Sciatic nerve (tissue), 2 donors: ENCODE measurements at regions not wholly inside any gene's neighbourhood (a gene's known extent, or its start where the extent isn't known, plus 50 kb on each side); places are given as distances from the start of the nearest gene placed in this dataset.
A peak's percentile ranks its signal among the peaks of the same experiment; 100 is the strongest.
"Not testable (repeated sequence)": the region's sequence is repeated elsewhere in the genome, so short reads cannot be mapped to it uniquely, and the experiment has no call there.

Experiments used
- ATAC-seq: fragments of 200-7000 bp; cut with Tn5 transposase; one replicate; pipeline ENCODE4 v1.9.1; 2020; ENCODE audit warnings: mild to moderate bottlenecking, moderate library complexity
- DNase-seq: peaks from one replicate; pipeline ENCODE4 v3.0.0-alpha.2; 2020; ENCODE audit warnings: low spot score
- intact Hi-C: fragments of 100-400 bp; cut with DNase I; formaldehyde crosslinking; loops from one replicate; pipeline ENCODE4 v1.14.2; 2022
- donor health status: DM: no; HTN: no; CAD: no.
- donor health status: DM: no; HTN: no; CAD: no.

DNA sequence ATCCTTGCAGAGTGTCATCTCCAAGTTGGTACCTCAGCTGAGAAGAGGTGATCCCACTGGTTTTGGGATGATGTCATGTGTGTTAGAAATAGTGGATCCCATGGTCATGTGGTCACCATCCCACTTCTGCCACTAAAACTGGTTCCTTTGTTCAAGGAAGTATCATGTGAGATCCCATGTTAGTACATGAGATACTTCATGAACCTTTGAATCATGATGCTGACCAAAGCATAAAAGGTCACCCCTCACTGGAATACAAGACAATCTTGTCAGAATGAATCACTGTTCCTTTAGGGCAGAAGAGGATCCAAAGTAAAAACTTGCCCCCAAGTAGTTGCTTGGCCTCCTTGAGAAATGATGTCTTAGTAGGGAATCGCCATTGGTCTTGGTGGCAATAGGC is 150.9 kb upstream of the MOCS2 start:
- intact Hi-C loops, result no loop called here
- ATAC-seq (no peak), DNase-seq (no peak)

DNA sequence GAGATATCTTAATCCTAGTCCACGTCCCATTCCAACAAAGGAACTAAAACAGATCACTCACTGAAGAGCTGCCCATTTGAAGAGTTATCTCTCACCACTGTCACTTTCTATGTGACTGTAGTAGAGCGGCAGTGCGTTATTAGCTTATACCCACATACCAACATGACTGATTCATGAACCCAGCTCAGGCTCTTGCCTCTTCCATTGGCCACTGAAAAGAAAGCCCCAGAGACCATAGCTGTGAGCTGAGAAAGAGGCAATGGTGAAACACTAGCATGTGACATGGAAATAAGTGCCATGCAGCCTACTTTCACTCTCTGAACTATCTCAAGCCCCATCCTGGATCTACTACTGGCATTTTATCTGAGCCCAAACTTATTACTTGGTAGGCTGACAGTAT is 151.7 kb upstream of the MOCS2 start:
- no peak for DNase-seq
- no peak for ATAC-seq
- intact Hi-C loops, result no loop called here

DNA sequence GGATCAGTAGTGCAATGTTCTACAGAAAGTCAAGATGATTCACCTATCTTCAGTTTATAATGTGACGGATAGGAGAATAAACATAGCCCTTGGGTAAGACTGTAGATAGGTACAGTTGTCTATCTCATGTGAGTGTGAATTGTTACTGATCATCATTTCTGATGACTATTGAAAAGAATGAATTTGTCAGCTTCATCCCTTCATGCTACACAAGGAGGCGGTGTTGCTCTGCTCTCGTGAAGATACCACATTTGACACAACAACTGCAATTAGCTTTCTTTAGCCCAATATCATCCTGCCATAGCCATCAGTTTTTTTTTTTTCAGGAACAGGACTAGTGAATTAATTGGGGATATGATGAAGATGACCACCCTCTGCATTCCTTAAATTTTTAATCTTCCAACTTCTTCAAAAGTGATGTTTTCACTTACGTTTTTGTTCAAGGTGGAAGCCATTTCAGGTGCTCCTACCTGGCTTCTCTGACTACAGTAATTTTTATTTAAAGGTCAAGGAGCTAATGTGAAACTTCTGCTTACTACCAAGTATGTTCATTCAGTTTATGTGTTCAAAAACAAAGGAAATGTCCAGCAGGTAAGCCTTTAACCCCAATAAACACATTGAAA is 152.9 kb upstream of the MOCS2 start:
- intact Hi-C loops, result no loop called here
- ATAC-seq (peak; percentile 46), DNase-seq (no peak)

DNA sequence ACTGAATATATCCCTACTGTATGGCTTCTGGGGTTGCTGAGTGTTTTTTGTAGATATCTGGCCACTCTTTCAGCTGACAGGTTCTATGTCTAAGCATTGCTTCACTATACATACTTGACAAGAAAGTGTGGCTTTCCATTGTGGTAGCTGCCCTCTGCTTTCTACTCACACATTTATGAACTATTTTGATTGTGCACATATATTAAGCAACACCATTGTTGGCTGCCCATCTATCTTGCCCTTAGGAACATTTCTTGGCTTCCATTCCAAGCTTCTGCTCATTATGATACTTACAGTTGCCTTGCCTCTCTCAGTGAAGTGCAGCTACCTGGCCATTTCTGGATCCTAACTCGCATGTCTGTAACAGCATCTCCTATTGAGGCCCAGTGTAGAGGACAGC is 153.6 kb upstream of the MOCS2 start:
- intact Hi-C loops, result no loop called here
- DNase-seq (no peak), ATAC-seq (no peak)

DNA sequence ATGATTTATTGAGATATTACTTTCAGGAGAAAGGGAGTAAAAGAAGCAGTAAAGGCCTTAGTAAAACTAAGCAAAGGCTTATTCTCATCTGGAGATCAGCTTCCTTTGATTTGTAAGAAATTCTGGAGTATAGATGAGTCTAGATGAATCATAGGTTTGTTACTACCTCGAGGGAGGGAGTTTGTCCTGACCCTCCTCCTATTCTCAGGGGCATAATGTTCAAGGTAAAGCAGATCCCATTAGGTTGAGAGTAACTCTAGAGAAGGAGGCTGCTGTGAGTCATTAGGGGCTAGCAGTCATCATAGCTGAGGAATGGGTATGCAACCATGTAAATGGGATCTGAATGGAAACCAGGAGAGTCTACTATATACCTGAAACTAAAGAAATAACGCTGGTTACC is 155.5 kb upstream of the MOCS2 start:
- ATAC-seq (no peak), DNase-seq (no peak)
- intact Hi-C loops, result no loop called here

DNA sequence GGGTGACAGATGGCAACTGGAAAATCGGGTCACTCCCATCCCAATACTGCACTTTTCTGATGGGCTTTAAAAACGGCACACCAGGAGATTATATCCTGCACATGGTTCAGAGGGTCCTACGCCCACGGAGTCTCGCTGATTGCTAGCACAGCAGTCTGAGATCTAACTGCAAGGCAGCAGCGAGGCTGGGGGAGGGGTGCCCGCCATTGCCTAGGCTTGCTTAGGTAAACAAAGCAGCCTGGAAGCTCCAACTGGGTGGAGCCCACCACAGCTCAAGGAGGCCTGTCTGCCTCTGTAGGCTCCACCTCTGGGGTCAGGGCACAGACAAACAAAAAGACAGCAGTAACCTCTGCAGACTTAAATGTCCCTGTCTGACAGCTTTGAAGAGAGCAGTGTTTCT is 158.7 kb upstream of the MOCS2 start:
- ATAC-seq, DNase-seq, intact Hi-C loops: not testable (repeated sequence)

DNA sequence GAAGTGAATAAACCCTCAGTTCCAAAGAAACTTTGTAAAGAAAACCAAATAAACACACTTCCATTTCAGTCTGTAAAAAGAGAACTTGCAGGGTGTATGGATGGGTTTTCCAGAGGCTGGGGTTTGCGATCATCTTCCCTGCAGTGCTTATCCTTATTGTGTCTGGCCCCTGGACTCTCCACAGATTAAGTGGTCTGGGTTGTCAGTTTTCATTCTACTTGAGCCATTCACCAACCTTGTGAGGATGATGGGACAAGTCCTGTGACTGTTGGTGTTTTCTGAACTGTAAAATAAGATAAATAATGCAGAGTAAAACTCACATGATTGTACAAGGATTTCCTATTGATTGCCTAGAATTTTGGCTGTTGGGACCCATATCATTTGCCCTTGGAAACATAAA is 166.1 kb upstream of the MOCS2 start:
- intact Hi-C loops, result no loop called here
- ATAC-seq (no peak), DNase-seq (no peak)

DNA sequence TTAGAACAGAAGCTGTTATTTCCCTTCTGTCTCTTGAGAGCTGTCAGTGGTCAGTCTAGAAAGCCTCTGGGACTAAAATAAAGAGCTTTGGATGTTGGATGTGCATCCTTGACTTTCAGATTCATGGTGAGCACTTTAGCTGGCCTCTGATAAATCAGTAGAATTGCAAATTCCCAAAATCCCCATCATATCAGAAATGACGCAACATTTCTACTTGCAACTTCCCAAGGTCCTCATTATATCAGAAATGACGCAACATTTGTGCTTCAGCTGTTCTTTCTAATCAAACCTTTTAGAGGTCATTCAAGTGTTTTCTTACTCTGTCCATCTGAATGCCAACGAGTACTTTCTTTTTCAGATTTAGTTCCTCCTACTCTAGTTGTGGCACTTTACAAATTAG is 167.3 kb upstream of the MOCS2 start:
- ATAC-seq (peak; percentile 90), DNase-seq (no peak)
- intact Hi-C loops, result no loop called here

DNA sequence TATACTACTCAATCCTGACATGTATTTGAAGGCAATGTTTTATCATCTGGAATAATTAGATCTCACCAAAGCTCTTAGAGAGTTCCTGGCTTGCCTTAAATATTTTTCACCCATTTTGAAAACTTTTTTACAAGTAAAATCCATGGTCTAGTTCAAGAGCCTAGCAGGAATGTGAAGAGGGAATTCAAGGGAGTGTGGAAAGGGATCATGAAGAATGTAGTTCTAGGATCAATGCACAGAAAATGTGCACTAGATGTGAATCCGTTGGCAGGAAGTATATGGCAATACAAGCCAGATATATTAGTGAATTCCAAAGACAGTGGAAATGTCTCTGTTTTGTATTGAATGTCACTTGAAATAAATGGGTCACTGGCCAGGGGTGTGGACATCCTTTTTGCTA is 167.9 kb upstream of the MOCS2 start:
- intact Hi-C loops, result no loop called here
- DNase-seq, result no peak
- no peak for ATAC-seq

DNA sequence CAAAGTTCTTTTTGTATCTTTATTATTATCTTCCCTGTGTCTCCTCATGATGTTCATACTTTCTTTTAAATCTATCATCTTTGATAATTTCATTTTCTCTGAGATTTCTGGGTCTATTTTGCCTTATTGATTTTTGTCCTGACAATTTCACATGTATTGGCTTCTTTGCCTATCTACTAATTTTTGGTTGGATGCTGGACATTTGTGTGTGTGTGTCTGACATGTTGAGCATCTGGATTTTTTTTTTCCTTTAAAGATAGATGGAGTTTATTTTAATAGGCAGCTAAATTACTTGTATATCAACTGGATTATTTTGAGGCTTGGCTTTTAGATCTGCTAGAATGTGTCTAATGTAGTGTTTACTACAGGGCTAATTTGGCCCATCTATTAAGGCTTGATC is 178.0 kb upstream of the MOCS2 start:
- no peak for ATAC-seq
- intact Hi-C loops, result no loop called here
- DNase-seq, result no peak

DNA sequence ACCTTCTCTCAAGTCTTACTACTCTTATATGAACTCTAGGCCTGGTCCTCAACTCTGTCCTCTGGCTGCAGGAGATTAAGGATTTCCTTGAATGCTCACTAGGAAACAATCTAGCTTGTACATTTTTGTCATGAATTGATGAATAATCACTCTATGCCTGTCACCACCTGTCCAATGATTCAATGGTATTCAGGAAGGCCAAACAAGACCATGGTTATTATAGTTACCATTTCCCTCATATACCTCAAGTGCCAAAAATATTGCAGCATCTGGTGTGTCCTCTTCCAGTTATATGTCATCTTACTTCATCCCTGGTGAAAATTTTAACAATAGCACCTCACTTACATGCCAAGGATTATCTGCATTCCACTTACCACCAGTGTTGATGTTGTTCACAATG is 179.0 kb upstream of the MOCS2 start:
- intact Hi-C loops, result no loop called here
- ATAC-seq, result no peak
- DNase-seq, result no peak

DNA sequence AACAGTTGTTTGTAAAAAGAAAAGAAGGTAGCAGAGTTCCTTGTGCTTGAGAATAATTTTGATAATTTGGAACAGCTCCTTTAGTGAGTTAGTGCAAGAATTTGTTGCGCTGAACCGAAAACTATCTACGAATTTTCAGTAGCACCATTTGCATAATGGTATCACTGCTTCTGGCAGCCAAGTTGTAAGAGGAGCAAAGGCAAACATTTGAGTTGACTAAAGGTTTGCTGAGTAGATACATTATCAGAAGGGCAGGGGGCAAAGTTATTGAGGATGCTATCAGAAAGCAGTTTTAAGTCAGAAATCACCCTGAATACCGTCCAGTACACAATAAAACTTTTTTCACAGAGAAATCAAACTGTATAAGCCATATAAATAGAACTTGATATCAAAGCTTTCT is 181.5 kb upstream of the MOCS2 start:
- intact Hi-C loops, result no loop called here

DNA sequence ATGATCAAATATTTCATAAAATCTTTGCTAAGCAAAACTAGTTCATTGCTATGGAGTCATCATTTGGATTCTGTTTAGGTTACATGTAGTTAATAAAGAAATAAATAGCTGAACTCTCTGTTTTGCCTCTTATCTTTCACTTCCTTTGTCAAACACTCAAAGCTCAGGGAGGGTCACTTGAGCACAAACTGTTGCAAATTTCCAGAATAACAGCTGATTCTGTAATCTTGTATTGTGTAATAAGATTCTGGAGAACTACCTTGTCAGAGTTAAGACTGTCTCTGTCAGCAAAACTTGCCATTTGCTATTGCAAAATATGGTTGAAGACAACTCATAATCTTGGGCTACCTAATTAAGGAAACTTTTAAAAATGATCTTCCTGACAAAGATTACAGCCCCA is 182.0 kb upstream of the MOCS2 start:
- ATAC-seq, result peak; percentile 92

More for the DNA sequence above, 181.5 kb upstream of the MOCS2 start:
- ATAC-seq (no peak), DNase-seq (no peak)

DNA sequence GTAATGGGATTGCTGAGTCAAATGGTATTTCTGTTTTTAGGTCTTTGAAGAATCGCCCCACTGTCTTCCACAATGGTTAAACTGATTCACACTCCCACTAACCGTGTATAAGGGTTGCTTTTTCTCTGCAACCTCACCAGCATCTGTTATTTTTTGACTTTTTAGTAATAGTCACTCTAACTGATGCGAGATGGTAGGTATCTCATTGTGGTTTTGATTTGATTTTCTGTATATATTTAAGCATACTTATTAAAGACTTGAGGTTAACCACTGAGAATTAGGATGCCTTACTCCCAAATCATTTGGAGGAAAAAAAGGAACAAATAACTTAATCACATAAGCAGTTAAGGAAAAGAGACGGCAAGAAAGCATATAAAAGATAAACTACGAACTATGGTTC is 181.6 kb upstream of the FST start:
- DNase-seq, result no peak
- ATAC-seq, result no peak
- intact Hi-C loops, result no loop called here

More for the DNA sequence above, 182.0 kb upstream of the MOCS2 start:
- DNase-seq, result no peak
- intact Hi-C loops, result no loop called here

DNA sequence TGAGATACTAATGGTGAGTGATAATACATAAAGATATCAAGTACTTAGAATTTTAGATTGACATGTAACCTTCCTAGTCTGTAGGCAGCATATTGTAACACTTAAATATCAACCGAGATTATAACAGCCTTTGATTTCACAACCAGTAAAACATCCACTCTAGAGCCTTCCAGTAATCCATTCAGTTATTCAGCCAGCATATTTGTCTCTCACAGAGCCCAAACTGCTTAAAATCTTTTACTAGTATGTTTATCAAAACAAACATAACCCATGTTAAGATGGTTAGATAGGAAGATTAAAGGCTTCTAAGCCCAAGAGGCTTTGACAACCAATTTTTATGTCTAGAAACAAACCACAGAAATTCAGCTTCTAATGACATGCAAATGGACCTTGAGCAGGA is 177.9 kb upstream of the FST start:
- peak; percentile 63 for ATAC-seq
- DNase-seq, result no peak
- intact Hi-C loops, result no loop called here

DNA sequence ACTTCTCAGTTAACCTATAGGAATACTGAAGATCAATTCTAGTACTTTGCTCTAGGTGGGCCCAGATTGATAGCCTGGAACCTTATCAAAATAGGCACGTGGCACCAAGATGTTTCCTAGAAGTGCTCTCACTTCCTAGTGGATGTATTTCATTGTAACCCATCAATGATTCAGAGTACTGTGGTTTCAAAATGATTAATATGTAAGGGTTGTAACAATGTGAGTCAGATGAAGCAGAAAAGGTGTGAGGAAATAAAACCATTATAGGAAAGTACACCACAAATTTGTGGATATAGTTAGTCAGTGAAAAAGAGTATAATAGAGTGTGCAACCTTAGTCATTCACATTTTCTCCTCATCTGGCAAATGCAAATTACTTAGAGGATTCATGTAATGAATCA is 177.3 kb upstream of the FST start:
- ATAC-seq (no peak), DNase-seq (no peak)
- intact Hi-C loops, result no loop called here

DNA sequence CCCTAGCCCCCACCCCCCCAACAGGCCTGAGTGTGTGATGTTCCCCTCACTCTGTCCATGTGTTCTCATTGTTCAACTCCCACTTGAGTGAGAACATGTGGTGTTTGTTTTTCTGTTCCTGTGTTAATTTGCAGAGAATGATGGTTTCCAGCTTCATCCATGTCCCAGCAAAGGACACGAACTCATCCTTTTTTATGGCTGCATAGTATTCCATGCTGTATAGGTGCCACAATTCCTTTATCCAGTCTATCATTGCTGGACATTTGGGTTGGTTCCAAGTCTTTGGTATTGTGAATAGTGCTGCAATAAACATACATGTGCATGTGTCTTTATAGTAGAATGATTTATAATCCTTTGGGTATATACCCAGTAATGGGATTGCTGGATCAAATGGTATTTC is 175.1 kb upstream of the FST start:
- ATAC-seq, result not testable (repeated sequence)

DNA sequence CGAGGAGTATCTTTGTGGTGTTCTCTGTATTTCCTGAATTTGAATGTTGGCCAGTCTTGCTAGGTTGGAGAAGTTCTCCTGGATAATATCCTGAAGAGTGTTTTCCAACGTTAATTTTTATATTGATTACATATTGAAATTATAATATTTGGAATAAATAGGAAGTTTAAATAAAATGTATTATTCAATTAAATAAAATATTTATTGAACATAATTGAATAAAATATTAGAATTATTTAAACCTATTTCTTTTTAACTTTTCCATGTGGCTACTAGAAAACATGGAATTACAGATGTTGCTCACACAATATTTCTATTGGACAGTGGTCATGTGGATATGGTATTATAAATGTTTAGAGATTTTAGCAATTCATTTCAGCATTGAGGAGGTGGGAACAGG is 170.8 kb upstream of the FST start:
- ATAC-seq (no peak), DNase-seq (no peak)
- intact Hi-C loops, result no loop called here

More for the DNA sequence above, 175.1 kb upstream of the FST start:
- intact Hi-C loops, DNase-seq: not testable (repeated sequence)

DNA sequence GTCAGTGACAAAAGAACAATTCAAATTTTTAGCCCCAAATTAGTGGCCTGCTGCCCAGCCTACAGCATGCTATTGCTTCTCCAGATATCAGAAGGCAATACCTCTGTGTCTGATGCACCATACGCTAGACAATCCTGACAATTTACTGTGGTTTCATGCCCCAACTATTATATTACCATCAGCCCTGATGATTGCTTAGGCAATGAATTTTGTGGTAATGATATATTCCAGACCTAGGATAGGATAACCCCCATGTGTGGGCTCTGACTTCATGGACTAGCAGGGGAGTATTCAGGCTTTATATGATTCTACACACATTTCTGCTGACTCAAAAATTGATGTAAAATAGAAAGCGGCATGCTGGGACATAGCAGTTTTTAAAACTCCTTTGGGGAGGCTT is 168.7 kb upstream of the FST start:
- no peak for ATAC-seq
- intact Hi-C loops, result no loop called here

DNA sequence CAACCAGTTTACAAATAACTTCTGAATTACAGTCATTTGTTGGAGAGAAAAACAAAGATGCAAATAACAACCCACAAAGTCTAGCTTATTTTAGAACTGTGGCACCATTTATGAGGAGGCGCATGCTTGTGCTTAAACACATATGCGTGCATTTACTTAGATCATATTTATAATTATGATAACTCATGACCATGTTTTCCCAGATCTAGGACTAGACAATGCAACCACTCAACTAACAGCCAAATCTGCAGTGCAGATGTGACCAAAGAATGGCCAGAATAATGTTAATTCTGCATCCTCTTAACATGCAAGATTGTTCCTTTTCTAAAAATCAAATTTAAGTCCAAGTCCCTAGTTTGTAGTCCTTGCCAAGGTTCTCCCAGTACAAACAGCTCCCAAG is 167.3 kb upstream of the FST start:
- intact Hi-C loops, result no loop called here
- no peak for DNase-seq
- no peak for ATAC-seq

More for the DNA sequence above, 168.7 kb upstream of the FST start:
- no peak for DNase-seq

DNA sequence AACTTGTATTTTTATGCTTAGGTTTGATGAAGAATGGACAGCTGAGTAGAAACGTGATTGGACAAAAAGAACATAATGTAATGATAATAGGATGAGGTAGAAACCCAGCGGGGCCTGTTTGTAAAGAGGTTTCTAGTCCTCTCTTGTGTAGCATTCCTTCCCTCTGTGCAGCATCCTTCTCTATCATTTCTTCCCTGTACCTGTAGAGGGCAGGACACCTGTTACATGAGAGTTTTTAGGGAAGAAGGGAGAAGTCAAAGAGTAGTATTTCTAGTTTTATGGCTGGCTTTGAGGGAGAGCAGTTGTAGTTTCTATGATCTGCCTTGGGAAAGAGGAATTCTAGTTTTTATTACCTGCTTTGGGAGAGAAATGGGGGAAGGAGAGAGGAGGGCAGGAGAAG is 162.1 kb upstream of the FST start:
- no peak for DNase-seq
- no peak for ATAC-seq
- intact Hi-C loops, result no loop called here

DNA sequence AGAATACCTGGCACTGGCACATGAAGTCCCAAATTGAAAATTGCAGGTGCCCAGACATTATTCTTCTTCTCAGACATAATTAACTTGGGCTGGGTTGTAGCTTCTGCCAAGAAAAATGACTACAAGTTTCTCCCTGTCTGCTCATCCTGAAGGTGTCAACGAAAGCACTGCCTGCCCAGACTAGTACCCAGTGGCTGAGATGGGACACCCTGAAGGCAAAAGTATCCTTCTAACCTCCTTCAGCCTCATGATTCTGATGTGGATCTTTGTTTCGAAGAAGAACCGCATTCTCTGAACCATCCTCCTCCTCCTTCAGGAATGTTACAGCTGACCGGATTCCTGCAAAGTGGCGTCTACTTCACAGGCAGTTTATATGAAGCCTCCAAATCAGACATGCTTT is 161.1 kb upstream of the FST start:
- intact Hi-C loops, result no loop called here
- ATAC-seq, result no peak
- no peak for DNase-seq
